ENCODE measurements at regions not wholly inside any gene's neighbourhood (a gene's known extent, or its start where the extent isn't known, plus 50 kb on each side); places are given as distances from the start of the nearest gene placed in this dataset.

- no peak for TF ChIP-seq POLR2A (IDR thresholded peaks at IDR 0.05)
- no peak for TF ChIP-seq CTCF (IDR thresholded peaks at IDR 0.05)
These were observed 242.8 kb upstream of the PSMD7 start for GRCh38 chr16:74053826-74054225.

All from upper lobe of left lung (tissue), 4 donors.